GM23338 (cell line): ENCODE measurements at regions not wholly inside any gene's neighbourhood (a gene's known extent, or its start where the extent isn't known, plus 50 kb on each side); places are given as distances from the start of the nearest gene placed in this dataset.

ENCODE experiments used
- ATAC-seq: fragments of 200-7000 bp; cut with Tn5 transposase; 3 replicates; pipeline ENCODE4 v1.9.1; 2020
- DNase-seq: peaks from one replicate; pipeline ENCODE4 v3.0.0-alpha.2; 2015; ENCODE audit warnings: low spot score
- H2AFZ ChIP-seq: fragments of 200-600 bp; sonication (generic); 2 replicates; pipeline ENCODE4 v1.8.0; 2016; ENCODE audit warnings: antibody characterized with exemption, mild to moderate bottlenecking, moderate library complexity
- H3F3A ChIP-seq: fragments of 200-600 bp; sonication (generic); replicated peaks from 2 replicates; pipeline ENCODE4 v1.8.0; 2017; ENCODE audit warnings: antibody characterized with exemption, mixed run types, low read depth
- H3K27ac ChIP-seq: fragments of 200-600 bp; sonication (generic); 2 replicates; pipeline ENCODE4 v1.6.1; 2016; ENCODE audit warnings: low read depth
- H3K27me3 ChIP-seq: fragments of 200-600 bp; sonication (generic); 2 replicates; pipeline ENCODE4 v1.8.0; 2016; ENCODE audit warnings: mild to moderate bottlenecking, mixed run types, moderate library complexity; ENCODE audit not compliant: insufficient read depth
- H3K36me3 ChIP-seq: fragments of 200-600 bp; sonication (generic); 2 replicates; pipeline ENCODE4 v1.8.0; 2016; ENCODE audit warnings: mild to moderate bottlenecking; ENCODE audit not compliant: insufficient read depth
- H3K4me1 ChIP-seq: fragments of 200-600 bp; sonication (generic); 2 replicates; pipeline ENCODE4 v1.8.0; 2016; ENCODE audit warnings: mild to moderate bottlenecking, moderate library complexity; ENCODE audit not compliant: insufficient read depth
- H3K4me2 ChIP-seq: fragments of 200-600 bp; sonication (generic); 2 replicates; pipeline ENCODE4 v1.7.1; 2017; ENCODE audit warnings: mixed run types
- H3K4me3 ChIP-seq: fragments of 200-600 bp; sonication (generic); 2 replicates; pipeline ENCODE4 v1.6.1; 2016; ENCODE audit warnings: mixed run types
- H3K79me2 ChIP-seq: fragments of 200-600 bp; sonication (generic); replicated peaks from 2 replicates; pipeline ENCODE4 v1.8.0; 2017; ENCODE audit warnings: mild to moderate bottlenecking; ENCODE audit not compliant: insufficient read depth
- H3K9me2 ChIP-seq: fragments of 200-600 bp; sonication (generic); 2 replicates; pipeline ENCODE4 v1.8.0; 2017; ENCODE audit not compliant: insufficient read depth
- H4K20me1 ChIP-seq: fragments of 200-600 bp; sonication (generic); replicated peaks from 2 replicates; pipeline ENCODE4 v1.8.0; 2017; ENCODE audit warnings: mild to moderate bottlenecking; ENCODE audit not compliant: insufficient read depth
- H3K27ac Mint-ChIP-seq: 2 replicates; pipeline ENCODE4 v1.8.0; 2020; ENCODE audit warnings: inconsistent platforms, mild to moderate bottlenecking, moderate library complexity, mixed read lengths
- H3K27me3 Mint-ChIP-seq: 3 replicates; pipeline ENCODE4 v1.8.0; 2022; ENCODE audit warnings: low read depth, mild to moderate bottlenecking, moderate library complexity, mixed read lengths, inconsistent platforms; ENCODE audit not compliant: insufficient read depth, poor library complexity
- H3K36me3 Mint-ChIP-seq: 3 replicates; pipeline ENCODE4 v1.8.0; 2021; ENCODE audit warnings: low read depth, mild to moderate bottlenecking, inconsistent platforms, moderate library complexity, mixed read lengths
- H3K4me1 Mint-ChIP-seq: 3 replicates; pipeline ENCODE4 v1.8.0; 2020; ENCODE audit warnings: mild to moderate bottlenecking, inconsistent platforms, mixed read lengths
- H3K4me3 Mint-ChIP-seq: 3 replicates; pipeline ENCODE4 v1.8.0; 2021; ENCODE audit warnings: moderate library complexity, mild to moderate bottlenecking, inconsistent platforms, mixed read lengths
- H3K9me3 Mint-ChIP-seq: 3 replicates; pipeline ENCODE4 v1.8.0; 2020; ENCODE audit warnings: moderate library complexity, mild to moderate bottlenecking, inconsistent platforms, mixed read lengths
- CTCF ChIP-seq, 2 experiments: fragments of 200-600 bp in 1 of 2; sonication (generic) in 1 of 2; conservative IDR thresholded peaks; 2 replicates each; pipeline versions ENCODE4 v1.5.1 to v1.6.1; 2016 to 2017; ENCODE audit warnings: antibody characterized with exemption in 2 of 2, low read depth in 2 of 2, mild to moderate bottlenecking in 2 of 2, moderate library complexity in 1 of 2
- ETS1 ChIP-seq: IDR thresholded peaks from 2 replicates; pipeline ENCODE4 v1.6.1; 2016; ENCODE audit warnings: antibody characterized with exemption
- EZH2 ChIP-seq: fragments of 200-600 bp; sonication (generic); IDR thresholded peaks from one replicate; pipeline ENCODE4 v1.8.0; 2017; ENCODE audit warnings: antibody characterized with exemption, mild to moderate bottlenecking, low read depth; ENCODE audit not compliant: unreplicated experiment
- NANOG ChIP-seq: IDR thresholded peaks from 2 replicates; pipeline ENCODE4 v1.6.1; 2016; ENCODE audit warnings: antibody characterized with exemption, borderline replicate concordance
- POLR2AphosphoS5 ChIP-seq: IDR thresholded peaks from 2 replicates; pipeline ENCODE4 v1.6.1; 2016; ENCODE audit warnings: antibody characterized with exemption, low read depth
- STAT1 ChIP-seq: IDR thresholded peaks from one replicate; pipeline ENCODE4 v1.6.1; 2016; ENCODE audit warnings: antibody characterized with exemption; ENCODE audit not compliant: unreplicated experiment
- ZNF114 ChIP-seq: fragments of 250-450 bp; sonication (Bioruptor Pico); IDR thresholded peaks from 2 replicates; pipeline ENCODE4 v1.5.0; 2020; ENCODE audit warnings: mild to moderate bottlenecking, moderate library complexity
- ZNF462 ChIP-seq: fragments of 250-450 bp; sonication (Bioruptor Pico); IDR thresholded peaks from 2 replicates; pipeline ENCODE4 v1.5.0; 2020; ENCODE audit warnings: mild to moderate bottlenecking, moderate library complexity

GRCh38 chr5:5919411-5919810 lies 458.9 kb downstream of the MED10 start (continued):
- no peak for TF ChIP-seq ZNF462 (CRISPR knock-in tag)
- no peak for TF ChIP-seq ZNF114 (CRISPR knock-in tag)
- no peak for TF ChIP-seq CTCF (conservative IDR thresholded peaks at IDR 0.05; ENCODE audit: low read depth in 2 of 2)
- TF ChIP-seq POLR2AphosphoS5 = no peak

- ATAC-seq (no peak), DNase-seq (no peak)
- Histone ChIP-seq H3K4me3 (no peak overlapping the region), H3K4me1 (peaks cover 11% of the 10 kb centered on the region; the same call in 1 of the 2 replicates), H3K9me2 (no peaks in the 10 kb centered on the region), H3F3A (no peaks in the 10 kb centered on the region), H3K79me2 (no peaks in the 10 kb centered on the region), H3K27me3 (no peaks in the 10 kb centered on the region), H4K20me1 (no peaks in the 10 kb centered on the region), H3K27ac (no peak overlapping the region), H3K36me3 (no peaks in the 10 kb centered on the region), H2AFZ (no peak overlapping the region), H3K4me2 (0 out of 2 replicates have a peak overlapping the region, but pooled peaks have one; percentile 17)
- Mint-ChIP-seq H3K36me3 (no peaks in the 10 kb centered on the region), H3K27ac (no peak overlapping the region), H3K27me3 (no peaks in the 10 kb centered on the region), H3K4me1 (peaks cover 24% of the 10 kb centered on the region), H3K4me3 (no peak overlapping the region), H3K9me3 (peaks cover 4% of the 10 kb centered on the region; the same call in 1 of the 3 replicates)
- no peak for TF ChIP-seq CTCF (conservative IDR thresholded peaks at IDR 0.05; ENCODE audit: low read depth in 2 of 2)
- TF ChIP-seq EZH2 = no peak
- TF ChIP-seq ETS1 = no peak
- no peak for TF ChIP-seq ZNF114 (CRISPR knock-in tag)
- no peak for TF ChIP-seq STAT1
- no peak for TF ChIP-seq NANOG
These were observed 471.6 kb downstream of the MED10 start for GRCh38 chr5:5906778-5907177.
